Right lobe of liver (tissue), 4 donors: ENCODE measurements at regions not wholly inside any gene's neighbourhood (a gene's known extent, or its start where the extent isn't known, plus 50 kb on each side); places are given as distances from the start of the nearest gene placed in this dataset.
"Not testable (repeated sequence)": the region's sequence is repeated elsewhere in the genome, so short reads cannot be mapped to it uniquely, and the experiment has no call there.

Experiments used
- CTCF ChIP-seq, 4 donors: fragments of 200-600 bp in 3 of 4; fragments of 450-650 bp in 1 of 4; IDR thresholded peaks; one replicate each; pipeline versions ENCODE4 v1.5.1 to v1.8.0; 2016 to 2022; ENCODE audit warnings: antibody characterized with exemption in 4 of 4, mild to moderate bottlenecking in 2 of 4
- POLR2A ChIP-seq: fragments of 450-650 bp; IDR thresholded peaks from one replicate; pipeline ENCODE4 v1.6.1; 2017; ENCODE audit warnings: antibody characterized with exemption, mild to moderate bottlenecking
- donor health status: DM: no; HTN: no; CAD: no.
- donor health status: DM: no; HTN: no; CAD: no.
- donor health status: DM: no; HTN: yes; CAD: no.

DNA sequence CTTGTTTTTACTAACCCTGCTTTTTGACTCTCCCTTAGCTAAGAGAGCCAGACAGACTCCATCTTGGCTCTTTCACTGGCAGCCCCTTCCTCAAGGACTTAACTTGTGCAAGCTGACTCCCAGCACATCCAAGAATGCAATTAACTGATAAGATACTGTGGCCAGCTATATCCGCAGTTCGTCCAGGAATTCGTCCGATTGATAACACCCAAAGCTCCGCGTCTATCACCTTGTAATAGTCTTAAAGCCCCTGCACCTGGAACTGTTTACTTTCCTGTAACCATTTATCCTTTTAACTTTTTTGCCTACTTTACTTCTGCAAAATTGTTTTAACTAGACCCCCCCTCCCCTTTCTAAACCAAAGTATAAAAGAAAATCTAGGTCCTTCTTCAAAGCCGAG is 50.8 kb upstream of the WDR72 start:
- not testable (repeated sequence) for TF ChIP-seq CTCF (IDR thresholded peaks at IDR 0.05); POLR2A
